ENCODE measurements at regions not wholly inside any gene's neighbourhood (a gene's known extent, or its start where the extent isn't known, plus 50 kb on each side); places are given as distances from the start of the nearest gene placed in this dataset.

GRCh38 chr5:163947848-163948666, 442.6 kb downstream of the MAT2B start:
- TF ChIP-seq POLR2AphosphoS5 (IDR thresholded peaks at IDR 0.05; ENCODE audit: borderline replicate concordance, low read depth, low read length) (no peak), EZH2 (IDR thresholded peaks at IDR 0.05) (no peak)
